PC-9 (cell line): ENCODE measurements at regions not wholly inside any gene's neighbourhood (a gene's known extent, or its start where the extent isn't known, plus 50 kb on each side); places are given as distances from the start of the nearest gene placed in this dataset.

ENCODE experiments used
- EZH2 ChIP-seq: fragments of 200-600 bp; sonication (generic); IDR thresholded peaks from 2 replicates; pipeline ENCODE4 v1.8.0; 2017; ENCODE audit warnings: antibody characterized with exemption, low read depth
- TF ChIP-seq, protein P1 (sequence below): fragments of 200-600 bp; sonication (generic); conservative IDR thresholded peaks from 2 replicates; pipeline ENCODE4 v1.6.1; 2017; ENCODE audit warnings: mixed run types, antibody characterized with exemption, mild to moderate bottlenecking, moderate library complexity

DNA sequence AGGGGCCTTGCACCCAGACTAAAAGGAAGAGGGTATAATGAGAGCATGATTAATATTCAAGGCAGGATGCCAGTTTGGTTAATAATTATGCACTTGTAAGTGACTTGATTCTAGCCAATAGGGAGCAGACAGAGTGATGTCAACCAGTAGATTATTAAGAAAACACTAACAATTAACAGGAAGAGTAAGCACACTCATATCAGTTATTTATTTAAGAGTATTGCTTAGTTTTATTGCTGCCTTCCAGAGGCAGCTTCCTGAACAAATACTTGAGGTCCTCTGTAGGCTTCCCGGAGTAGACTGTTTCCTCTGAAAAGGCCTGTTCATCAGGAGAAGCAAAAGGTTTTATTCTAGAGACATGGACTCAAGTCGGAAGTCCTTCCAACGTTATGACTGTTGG lies 129.1 kb upstream of the AFF2 start:
- TF ChIP-seq, protein P1, sequence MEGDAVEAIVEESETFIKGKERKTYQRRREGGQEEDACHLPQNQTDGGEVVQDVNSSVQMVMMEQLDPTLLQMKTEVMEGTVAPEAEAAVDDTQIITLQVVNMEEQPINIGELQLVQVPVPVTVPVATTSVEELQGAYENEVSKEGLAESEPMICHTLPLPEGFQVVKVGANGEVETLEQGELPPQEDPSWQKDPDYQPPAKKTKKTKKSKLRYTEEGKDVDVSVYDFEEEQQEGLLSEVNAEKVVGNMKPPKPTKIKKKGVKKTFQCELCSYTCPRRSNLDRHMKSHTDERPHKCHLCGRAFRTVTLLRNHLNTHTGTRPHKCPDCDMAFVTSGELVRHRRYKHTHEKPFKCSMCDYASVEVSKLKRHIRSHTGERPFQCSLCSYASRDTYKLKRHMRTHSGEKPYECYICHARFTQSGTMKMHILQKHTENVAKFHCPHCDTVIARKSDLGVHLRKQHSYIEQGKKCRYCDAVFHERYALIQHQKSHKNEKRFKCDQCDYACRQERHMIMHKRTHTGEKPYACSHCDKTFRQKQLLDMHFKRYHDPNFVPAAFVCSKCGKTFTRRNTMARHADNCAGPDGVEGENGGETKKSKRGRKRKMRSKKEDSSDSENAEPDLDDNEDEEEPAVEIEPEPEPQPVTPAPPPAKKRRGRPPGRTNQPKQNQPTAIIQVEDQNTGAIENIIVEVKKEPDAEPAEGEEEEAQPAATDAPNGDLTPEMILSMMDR, result no peak
- no peak for TF ChIP-seq EZH2
